G401.6 (cell line): ENCODE measurements at regions not wholly inside any gene's neighbourhood (a gene's known extent, or its start where the extent isn't known, plus 50 kb on each side); places are given as distances from the start of the nearest gene placed in this dataset.
"Not testable (repeated sequence)": the region's sequence is repeated elsewhere in the genome, so short reads cannot be mapped to it uniquely, and the experiment has no call there.

Experiments used
- FAIRE-seq: peaks from 2 replicates; lab custom pipeline; 2012; peaks lifted over from hg19 to GRCh38; lab: Jason Lieb, UNC

DNA sequence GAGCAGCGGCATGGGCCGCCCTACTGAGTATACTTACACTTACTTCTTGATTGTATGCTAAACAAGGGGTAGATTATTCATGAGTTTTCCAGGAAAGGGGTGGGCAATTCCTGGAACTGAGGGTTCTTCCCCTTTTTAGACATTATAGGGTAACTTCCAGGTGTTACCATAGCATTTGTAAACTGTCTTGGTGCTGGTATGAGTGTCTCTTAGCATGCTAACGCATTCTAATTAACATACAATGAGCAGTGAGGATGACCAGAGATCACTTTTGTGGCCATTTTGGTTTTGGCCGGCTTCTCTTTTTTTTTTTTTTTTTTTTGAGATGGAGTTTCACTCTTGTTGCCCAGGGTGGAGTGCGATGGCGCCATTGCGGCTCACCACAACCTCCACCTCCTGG, 491.8 kb upstream of the AUTS2 start:
- FAIRE-seq = not testable (repeated sequence)

DNA sequence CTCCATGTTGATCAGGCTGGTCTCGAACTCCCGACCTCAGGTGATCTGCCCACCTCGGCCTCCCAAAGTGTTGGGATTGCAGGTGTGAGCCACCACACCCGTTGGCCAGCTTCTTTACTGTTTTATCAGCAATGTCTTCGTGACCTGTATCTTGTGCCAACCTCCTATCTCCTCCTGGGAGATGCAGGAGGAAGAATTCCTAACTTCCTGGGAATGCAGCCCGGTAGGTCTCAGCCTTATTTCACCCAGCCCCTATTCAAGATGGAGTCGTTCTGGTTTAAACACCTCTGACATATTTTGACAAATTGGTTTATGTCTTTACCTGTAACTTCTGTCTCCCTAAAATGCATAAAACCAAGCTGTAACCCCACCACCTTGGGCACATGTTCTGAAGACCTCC, 491.3 kb upstream of the AUTS2 start:
- not testable (repeated sequence) for FAIRE-seq

GRCh38 chr7:69108097-69108496, 490.2 kb upstream of the AUTS2 start:
- no peak for FAIRE-seq

- no peak for FAIRE-seq
Observed at GRCh38 chr7:69109246-69109645, 489.0 kb upstream of the AUTS2 start.

- no peak for FAIRE-seq
Observed at GRCh38 chr7:69109879-69110278, 488.4 kb upstream of the AUTS2 start.

GRCh38 chr7:69110450-69111050, 487.7 kb upstream of the AUTS2 start:
- no peak for FAIRE-seq

DNA sequence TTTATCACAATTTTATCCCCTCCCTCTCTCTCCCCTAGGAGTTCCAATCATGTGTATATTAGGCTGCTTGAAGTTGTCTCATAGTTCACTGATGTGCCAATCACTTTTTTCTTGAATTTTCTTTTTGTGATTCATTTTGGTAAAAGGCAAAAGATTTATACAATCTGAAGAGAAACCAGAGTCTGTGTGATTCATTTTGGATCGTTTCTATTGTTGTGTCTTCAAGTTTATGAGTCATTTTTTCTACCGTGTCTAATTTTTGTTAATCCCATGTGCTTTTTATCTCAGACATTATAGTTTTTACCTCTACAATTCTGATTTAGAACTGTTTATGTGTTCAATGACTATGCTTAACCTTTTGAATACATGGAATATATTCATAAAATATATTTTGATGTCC, 483.9 kb upstream of the AUTS2 start:
- no peak for FAIRE-seq

- no peak for FAIRE-seq
Observed at GRCh38 chr7:69115788-69116187, 482.5 kb upstream of the AUTS2 start.

DNA sequence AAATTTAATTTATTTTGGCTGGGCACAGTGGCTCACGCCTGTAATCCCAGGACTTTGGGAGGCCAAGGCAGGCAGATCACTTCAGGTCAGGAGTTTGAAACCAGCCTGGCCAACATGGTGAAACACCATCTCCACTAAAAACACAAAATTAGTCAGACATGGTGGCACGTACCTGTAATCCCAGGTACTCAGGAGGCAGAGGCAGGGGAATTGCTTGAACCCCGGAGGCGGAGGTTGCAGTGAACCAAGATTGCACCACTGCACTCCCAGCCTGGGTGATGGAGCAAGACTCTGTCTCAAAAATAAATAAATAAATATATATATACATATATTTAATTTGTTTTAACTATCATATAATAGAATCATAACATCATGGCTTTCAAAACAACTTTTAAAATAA, 482.1 kb upstream of the AUTS2 start:
- FAIRE-seq = not testable (repeated sequence)

DNA sequence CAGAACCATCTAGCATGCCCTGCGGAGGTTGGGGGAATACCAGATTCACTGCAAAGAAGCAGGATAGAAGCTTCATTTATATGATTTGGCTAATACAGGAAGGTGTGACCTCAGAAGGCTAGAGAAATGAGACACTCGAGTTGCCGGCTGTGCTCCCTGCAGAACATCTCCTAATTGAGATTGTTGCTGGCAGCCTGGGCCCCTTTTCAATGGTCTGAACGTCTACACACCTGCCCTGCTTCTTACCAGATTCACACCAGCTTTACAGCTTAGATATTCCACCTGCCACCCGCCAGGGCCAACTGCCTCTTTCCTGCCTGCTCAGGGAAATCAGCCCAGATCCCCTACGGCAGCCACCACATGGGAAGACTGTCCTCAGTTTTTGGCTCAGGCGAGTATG, 475.3 kb upstream of the AUTS2 start:
- no peak for FAIRE-seq

- no peak for FAIRE-seq
Observed at GRCh38 chr7:69126896-69127479, 471.3 kb upstream of the AUTS2 start.

GRCh38 chr7:69129524-69129923, 468.8 kb upstream of the AUTS2 start:
- no peak for FAIRE-seq

DNA sequence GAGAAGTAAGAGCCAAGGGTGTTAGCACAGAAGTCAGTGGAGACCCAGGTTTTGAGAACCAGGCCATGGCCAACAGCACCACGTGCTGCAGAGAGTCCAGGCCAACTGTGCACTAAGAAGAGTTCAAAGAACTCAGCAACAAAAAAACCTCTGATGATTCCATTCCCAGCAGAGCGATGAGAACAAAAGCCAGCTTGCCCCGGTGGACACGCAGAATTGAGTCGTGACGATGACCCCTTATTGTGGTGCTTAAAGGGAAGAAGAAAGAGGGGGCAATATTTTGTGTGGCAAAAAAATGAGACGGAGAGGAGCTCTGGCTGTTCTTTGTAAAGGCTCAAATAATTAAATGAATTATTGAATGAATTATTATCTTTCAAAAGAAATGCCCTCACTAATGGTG, 468.3 kb upstream of the AUTS2 start:
- no peak for FAIRE-seq

- FAIRE-seq = no peak
Observed at GRCh38 chr7:69130396-69130795, 467.9 kb upstream of the AUTS2 start.

DNA sequence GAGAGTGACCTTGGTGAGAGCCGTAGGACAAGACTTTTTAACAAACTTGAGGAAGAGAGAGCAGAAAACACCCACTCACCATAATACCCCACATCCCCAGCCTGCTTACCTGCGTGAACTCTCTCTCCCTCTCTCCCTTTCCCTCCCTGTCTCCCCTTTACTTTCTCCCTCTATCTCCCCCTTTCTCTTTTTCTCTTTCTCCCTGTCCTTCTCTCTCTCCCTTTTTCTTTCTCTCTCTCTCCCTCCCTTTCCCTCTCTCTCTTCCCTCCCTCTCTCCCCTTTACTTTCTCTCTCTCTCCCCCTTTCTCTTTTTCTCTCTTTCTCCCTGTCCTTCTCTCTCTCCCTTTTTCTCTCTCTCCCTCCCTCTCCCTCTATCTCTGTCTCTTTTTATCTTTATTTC, 464.0 kb upstream of the AUTS2 start:
- no peak for FAIRE-seq

DNA sequence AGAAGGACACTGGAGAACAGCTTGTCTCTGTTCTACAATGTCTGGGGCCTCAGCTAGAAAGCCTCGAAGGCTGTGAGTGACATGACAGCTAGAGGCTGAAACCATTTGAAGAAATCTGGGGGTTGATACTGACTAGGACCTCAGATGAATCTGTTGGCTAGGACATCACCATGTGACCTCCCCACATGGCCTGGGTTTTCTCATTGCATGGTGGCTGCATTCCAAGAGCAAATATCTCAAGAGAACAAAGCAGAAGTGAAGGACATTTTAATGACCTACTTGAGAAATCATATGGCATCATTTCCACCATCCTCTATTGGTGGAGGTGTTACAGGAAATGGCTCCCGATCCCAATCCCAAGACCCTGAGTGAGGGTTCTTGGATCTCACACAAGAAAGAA, 450.6 kb upstream of the AUTS2 start:
- FAIRE-seq = no peak

GRCh38 chr7:69149804-69150782, 448.2 kb upstream of the AUTS2 start:
- FAIRE-seq = no peak

DNA sequence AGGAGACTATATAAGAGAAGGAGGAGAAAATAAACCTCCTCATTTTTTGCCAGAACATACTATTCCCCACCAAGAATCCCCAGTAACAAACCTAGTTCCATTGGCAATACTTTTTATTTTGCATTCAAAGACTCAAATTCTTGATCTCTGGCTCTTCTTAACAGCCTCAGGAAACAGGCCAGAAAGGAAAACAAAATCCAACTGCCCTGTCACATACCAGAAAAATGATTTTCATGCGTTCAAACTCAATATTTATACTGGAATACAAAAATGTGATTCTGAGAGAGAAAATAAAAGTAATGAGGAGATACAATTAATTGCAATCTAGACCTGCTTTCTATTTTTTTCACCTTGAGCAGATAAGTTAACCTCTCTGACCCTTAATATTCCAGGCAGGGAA, 435.9 kb upstream of the AUTS2 start:
- FAIRE-seq = no peak

- FAIRE-seq = no peak
Observed at GRCh38 chr7:69162931-69163670, 435.2 kb upstream of the AUTS2 start.

- FAIRE-seq = no peak
Observed at GRCh38 chr7:69166979-69167516, 431.2 kb upstream of the AUTS2 start.

DNA sequence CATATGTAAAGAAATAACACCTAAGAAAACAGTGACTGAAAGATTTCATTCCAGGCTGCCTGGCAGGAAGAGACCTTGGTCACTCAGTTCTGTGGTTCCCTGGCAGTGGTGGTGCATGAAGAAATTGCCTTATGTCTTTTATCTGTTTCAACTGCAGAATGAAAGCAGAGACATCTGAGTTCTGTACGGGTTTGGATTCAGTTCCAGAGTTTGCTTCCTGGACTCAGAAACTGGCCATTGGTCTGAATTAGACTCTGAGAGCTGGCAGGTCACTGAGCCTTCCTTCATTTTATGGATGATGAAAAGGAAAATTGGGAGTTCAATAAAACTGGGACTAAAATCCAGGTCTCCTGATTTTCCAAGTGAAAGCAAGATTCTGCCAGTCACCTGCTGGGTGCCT, 428.9 kb upstream of the AUTS2 start:
- no peak for FAIRE-seq

GRCh38 chr7:69172357-69173077, 425.8 kb upstream of the AUTS2 start:
- FAIRE-seq = no peak
